ENCODE measurements at regions not wholly inside any gene's neighbourhood (a gene's known extent, or its start where the extent isn't known, plus 50 kb on each side); places are given as distances from the start of the nearest gene placed in this dataset.
"Not testable (repeated sequence)": the region's sequence is repeated elsewhere in the genome, so short reads cannot be mapped to it uniquely, and the experiment has no call there.

DNA sequence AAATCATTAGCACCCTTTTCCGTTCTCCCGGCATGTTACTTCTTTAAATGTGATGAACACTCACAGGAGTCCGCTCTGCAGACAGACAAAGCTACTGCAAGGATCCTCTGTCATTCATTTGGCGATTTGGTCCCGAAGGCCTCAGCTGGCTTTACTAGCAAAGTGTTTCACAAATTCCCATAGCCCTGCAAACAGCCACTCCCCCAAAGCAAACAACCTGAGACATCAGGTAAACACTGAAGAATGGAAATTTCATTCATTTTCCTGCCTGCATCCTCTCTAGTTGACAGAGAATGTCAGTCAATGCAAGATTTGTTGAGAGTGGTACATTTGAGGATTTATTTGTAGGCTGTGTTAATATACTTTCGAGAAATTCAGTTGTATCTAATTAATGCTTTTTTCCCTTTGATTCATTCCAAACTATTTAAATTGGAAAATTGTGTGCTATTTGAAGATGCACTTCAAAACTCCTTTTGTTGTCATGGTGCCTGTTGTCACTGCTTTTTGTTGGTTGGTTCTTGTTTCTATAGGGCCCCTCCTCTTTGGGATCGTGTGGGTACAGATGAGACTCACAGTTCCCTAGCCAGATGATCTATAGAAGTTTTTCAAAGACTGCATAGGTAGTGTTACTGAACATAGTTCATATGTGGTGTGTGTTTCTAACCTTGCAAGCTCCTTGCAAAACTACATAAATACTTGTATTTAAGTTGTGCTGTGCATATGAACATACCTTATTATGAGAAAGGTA is 215.7 kb upstream of the PLGLB2 start:
- not testable (repeated sequence) for TF ChIP-seq POLR2A (IDR thresholded peaks at IDR 0.05)
- TF ChIP-seq, protein P1, sequence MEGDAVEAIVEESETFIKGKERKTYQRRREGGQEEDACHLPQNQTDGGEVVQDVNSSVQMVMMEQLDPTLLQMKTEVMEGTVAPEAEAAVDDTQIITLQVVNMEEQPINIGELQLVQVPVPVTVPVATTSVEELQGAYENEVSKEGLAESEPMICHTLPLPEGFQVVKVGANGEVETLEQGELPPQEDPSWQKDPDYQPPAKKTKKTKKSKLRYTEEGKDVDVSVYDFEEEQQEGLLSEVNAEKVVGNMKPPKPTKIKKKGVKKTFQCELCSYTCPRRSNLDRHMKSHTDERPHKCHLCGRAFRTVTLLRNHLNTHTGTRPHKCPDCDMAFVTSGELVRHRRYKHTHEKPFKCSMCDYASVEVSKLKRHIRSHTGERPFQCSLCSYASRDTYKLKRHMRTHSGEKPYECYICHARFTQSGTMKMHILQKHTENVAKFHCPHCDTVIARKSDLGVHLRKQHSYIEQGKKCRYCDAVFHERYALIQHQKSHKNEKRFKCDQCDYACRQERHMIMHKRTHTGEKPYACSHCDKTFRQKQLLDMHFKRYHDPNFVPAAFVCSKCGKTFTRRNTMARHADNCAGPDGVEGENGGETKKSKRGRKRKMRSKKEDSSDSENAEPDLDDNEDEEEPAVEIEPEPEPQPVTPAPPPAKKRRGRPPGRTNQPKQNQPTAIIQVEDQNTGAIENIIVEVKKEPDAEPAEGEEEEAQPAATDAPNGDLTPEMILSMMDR (IDR thresholded peaks at IDR 0.05 in 4 of 5, conservative IDR thresholded peaks at IDR 0.05 in 1 of 5): not testable (repeated sequence)
